ENCODE measurements at regions not wholly inside any gene's neighbourhood (a gene's known extent, or its start where the extent isn't known, plus 50 kb on each side); places are given as distances from the start of the nearest gene placed in this dataset.
"Not testable (repeated sequence)": the region's sequence is repeated elsewhere in the genome, so short reads cannot be mapped to it uniquely, and the experiment has no call there.

DNA sequence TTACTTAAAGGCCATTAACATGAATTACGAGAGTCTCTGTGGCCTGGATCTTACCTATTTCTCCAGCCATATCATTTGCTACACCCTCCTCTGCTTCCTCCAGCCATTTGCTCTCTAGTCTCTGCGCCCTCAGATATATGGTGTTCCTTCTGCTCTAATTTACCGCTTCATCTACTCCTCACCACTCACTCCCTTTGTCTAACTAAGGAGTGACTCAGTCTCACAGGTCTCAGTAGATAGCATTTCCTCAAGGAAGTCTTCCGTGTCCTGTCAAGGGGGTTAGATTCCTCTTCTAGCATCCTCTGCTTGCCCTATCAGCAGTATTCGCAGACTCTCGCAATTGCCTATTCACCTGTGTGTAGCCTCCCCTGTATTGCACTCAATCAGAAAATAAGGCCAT, 892.1 kb upstream of the INTU start:
- DNase-seq (ENCODE audit: low spot score) = no peak

DNA sequence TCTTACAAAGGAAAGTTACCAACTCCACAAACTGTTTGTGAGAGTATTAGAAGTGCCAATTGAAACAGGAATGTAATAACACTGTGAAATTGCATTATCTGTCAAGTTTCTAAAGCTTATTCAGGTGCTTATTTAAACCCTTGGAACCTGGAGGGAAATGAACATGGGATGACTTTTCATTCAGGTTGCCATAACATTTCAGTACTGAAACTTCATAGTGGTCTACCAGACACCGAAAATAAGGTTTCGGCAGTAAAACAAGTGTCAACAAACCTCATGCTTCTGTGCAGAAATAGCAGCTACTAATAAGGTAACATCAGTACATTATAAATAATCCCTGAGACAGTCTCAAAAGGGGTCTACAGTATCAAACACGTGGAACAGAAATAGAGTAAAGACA, 890.7 kb upstream of the INTU start:
- no peak for DNase-seq (ENCODE audit: low spot score)

GRCh38 chr4:126742885-126743284, 889.9 kb upstream of the INTU start:
- no peak for DNase-seq (ENCODE audit: low spot score)

- no peak for DNase-seq (ENCODE audit: low spot score)
Observed at GRCh38 chr4:126748736-126749135, 884.0 kb upstream of the INTU start.

DNA sequence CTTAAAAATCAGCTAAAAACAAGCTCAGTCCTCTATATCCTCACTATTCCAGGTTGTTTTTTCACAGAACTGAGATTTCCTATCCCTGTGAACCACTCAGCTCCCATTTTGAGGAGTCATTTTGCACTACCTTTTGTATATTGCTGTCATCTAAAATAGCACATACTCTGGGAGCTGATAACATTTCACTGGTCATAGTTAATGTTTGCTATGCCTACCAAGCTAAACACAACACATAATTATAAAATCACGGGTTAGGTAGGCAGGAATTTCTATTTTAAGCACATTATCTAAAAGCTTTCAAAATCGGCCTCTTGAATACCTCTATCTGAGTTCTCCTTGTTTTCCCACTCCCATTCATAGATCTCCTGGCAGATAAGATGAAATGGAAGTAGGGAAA, 882.0 kb upstream of the INTU start:
- no peak for DNase-seq (ENCODE audit: low spot score)

DNA sequence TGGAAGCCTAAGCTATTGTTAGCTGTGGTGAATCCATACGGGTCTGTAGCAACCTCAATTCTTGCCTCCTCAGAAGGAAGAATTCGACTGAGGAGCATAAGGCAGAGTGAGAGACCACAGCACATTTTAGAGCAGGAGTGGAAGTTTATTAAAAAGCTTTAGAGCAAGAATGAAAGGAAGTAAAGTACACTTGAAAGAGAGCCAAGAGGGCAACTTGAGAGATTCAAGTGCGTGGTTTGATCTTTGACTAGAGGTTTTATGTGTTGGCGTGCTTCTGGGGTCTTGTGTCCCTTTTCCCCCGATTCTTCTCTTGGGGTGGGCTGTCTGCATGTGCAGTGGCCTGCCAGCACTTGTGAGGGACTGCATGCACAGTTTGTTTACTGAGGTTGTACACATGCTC, 880.6 kb upstream of the INTU start:
- DNase-seq (ENCODE audit: low spot score) = no peak

DNA sequence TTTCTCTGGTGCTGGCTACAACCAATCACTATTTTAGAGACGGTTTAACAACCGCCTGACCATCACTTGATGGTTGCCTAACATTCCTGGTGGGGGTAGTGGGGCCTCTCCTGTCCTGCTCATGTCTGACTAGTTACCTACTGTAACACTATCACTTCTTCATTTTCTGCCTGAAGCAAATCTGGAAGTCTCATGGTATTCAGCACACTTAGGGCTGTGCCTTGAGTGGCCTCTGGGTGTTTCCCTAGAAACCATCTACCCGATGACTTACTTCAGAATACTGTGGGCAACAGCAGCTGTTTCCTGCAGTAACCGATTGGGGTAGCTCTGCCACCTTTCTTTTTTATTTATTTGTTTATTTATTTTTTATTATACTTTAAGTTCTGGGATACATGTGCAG, 880.1 kb upstream of the INTU start:
- no peak for DNase-seq (ENCODE audit: low spot score)

DNA sequence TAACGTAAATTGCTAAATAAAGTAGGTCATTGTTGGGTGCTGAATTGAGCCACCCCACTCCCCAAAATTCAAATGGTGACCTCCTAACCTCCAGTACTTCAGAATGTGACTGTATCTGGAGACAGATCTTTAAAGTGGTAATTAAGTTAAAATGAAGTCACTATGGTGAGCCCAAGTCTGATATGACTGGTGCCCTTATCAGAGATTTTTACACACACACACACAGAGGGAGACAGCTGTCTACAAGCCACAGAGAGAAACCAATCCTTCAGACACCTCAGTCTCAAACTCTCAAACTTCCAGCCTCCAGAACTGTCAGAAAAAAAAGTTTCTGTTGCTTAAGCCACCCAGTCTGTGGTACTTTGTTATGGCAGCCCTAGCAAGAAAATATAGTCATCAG, 879.2 kb upstream of the INTU start:
- no peak for DNase-seq (ENCODE audit: low spot score)

DNA sequence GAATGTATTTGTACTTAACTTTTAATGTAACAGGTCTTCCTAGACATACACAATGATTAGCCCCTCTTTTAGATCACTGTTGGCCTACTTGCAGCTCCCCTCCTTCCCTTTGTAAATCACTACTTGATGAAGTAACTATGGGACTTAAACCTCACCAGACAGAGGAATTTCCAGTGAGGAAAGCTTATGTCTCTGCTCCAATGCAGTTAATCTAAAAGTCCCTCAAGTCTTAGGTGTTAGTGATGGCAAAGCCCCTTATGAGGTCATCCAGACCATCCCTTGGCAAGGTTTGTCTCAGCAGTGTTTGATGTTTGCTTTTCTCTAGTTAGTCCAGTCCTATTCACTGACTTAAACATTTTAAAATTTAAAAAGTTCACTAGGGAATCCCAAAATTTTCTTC, 877.3 kb upstream of the INTU start:
- no peak for DNase-seq (ENCODE audit: low spot score)

DNA sequence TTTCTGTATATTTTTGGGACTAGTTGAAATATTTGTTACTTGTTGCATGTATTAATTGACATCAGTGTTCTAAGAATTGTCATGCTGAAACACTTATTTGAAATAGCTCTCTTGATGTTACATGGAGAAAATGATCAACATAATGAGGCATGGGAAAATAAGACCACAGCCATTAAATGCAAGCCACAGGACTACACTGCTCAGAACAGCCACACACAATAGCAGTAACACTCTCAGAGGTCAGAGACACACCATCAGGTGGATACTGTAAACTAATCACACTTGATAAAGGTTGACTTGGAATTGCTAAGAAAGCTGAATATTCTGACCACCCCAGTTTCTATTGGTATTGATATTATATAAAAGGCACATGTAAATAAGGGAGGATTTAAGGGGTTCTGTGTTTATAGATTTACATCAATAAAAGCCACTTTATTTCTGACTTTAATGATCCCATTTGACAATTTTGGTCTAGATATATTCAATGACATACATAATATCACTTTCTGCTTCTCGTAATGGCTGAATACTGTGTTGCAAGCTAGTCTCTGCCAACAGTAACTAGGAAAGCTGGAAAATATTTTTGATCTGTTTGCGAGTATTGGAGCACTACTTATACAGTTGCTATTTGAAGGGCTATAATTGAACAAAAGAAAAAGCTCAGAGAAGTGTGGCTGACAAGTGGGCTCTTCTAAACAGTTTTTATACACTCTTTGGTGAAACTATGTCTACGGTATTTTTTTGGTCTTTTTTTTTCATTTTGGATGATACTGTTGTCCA, 876.5 kb upstream of the INTU start:
- DNase-seq (ENCODE audit: low spot score) = no peak

DNA sequence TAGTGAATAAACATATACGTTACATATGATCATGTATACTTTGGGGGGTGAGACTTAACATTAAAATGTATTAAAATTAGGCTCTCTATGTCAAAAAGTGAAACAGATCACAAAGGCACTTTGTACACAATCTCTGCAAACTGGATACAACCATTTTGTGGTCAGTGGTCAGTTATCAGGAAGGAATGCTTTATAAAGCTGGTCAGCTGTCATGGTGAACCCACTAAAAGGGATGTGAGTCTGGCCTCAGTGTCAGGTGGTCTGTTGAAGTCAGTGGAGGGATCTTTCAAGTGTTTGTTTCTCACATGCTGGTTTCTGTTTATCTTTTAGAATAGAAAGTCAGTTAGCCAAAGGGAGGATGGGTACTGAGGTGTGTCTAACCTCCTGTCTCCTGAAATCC, 875.5 kb upstream of the INTU start:
- DNase-seq (ENCODE audit: low spot score) = no peak

- no peak for DNase-seq (ENCODE audit: low spot score)
Observed at GRCh38 chr4:126758493-126758892, 874.3 kb upstream of the INTU start.

DNA sequence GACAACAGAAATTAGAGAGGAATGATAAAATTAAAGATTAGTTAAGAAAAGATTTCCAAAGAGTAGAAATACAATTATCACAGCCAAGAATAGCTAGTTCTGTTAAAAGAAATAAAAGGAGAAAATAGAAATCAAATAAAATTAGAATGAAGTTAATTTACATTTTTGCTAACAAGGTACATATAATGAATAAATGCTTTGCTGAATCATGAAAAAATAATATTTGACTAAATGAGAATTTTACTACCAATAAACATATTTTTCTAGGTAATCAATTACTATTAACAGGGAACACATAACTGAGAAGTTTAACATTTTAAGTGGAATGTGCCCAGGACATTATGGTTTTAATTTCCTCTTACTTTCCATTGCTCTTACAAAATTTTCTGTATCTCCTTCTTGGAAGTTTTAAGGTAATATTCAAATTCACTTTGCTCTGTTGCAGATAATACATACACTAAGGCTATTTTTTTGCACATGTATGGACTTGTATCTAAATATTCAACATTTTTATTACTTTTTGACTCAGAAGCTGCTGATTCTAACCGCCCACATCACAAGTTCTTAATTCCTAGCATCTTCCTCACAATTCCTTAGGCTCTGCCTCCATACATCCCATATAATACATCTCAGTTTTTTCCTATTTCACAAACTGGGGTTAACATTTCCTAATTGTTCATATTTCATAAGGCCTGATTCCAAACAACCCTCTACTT, 870.7 kb upstream of the INTU start:
- no peak for DNase-seq (ENCODE audit: low spot score)

DNA sequence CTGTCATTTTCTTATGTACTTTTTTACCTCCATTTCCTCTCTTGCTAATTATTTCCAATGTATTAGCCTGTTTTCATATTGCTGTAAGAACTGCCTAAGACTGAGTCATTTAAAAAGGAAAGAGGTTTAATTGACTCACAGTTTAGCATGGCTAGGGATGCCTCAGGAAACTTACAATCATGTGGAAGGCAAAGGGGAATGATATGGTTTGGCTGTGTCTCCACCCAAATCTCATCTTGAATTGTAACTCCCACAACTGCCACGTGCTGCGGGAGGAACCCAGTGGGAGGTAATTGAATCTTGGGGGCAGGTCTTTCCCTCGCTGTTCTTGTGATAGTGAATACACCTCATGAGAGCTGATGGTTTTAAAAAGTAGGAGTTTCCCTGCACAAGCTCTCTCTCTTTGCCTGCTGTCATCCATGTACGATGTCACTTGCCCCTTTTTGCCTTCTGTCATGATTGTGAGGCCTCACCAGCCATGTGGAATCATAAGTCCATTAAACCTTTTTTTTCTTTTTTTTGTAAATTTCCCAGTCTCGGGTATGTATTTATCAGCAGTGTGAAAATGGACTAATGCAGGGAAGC, 870.0 kb upstream of the INTU start:
- no peak for DNase-seq (ENCODE audit: low spot score)

DNA sequence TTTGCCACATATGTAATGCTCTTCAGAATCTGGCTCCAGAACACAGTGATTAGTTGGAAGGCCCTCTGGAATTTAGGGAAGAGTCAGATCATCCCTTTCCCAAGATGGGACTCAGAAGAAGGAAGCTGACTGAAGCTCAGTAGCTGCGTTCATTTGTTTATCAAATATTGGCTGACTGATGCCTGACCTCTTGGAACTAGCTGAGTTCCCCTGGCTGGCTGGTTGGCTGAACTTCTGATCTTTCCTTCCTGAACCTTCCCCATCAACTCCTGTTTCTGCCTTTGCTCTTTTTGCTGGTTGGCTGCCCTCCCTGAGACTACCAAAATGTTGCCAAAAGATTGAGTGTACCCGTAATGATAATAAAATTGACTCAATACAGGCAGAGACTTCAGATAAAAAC, 866.5 kb upstream of the INTU start:
- DNase-seq (ENCODE audit: low spot score) = no peak

DNA sequence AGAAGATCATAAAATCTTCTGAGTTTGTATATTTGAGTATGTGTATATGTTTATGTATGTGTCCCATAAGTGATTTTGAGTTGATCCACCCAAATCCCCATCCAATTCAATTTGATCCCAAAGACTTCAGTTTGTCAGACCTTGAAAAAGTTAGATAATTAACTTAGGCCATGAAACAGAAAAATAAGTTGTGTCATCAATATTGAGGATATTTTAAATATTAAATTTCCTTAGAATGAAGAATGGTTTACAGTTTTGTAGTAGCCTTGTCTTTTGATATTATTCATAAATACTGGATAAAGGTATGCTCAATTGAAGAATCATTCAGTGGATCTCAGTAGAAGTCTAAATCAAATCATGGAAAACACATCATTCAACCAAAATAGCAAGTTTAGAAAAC, 864.4 kb upstream of the INTU start:
- no peak for DNase-seq (ENCODE audit: low spot score)

DNA sequence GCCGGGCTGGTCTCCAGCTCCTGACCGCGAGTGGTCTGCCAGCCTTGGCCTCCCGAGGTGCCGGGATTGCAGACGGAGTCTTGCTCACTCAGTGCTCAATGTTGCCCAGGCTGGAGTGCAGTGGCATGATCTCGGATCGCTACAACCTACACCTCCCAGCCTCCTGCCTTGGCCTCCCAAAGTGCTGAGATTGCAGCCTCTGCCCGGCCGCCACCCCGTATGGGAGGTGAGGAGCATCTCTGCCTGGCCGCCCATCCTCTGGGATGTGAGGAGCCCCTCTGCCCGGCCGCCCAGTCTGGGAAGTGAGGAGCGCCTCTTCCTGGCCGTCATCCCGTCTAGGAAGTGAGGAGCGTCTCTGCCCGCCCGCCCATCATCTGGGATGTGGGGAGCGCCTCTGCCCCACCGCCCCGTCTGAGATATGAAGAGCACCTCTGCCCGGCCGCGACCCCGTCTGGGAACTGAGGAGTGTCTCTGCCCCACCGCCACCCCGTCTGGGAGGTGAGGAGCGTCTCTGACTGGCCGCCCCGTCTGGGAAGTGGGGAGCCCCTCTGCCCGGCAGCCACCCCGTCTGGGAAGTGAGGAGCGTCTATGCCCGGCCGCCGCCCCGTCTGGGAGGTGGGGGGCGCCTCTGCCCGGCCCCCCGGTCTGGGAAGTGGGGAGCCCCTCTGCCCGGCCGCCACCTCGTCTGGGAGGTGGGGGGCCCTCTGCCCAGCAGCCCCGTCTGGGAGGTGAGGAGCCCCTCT, 861.8 kb upstream of the INTU start:
- not testable (repeated sequence) for DNase-seq (ENCODE audit: low spot score)

GRCh38 chr4:126771618-126772017, 861.1 kb upstream of the INTU start:
- DNase-seq (ENCODE audit: low spot score) = not testable (repeated sequence)

DNA sequence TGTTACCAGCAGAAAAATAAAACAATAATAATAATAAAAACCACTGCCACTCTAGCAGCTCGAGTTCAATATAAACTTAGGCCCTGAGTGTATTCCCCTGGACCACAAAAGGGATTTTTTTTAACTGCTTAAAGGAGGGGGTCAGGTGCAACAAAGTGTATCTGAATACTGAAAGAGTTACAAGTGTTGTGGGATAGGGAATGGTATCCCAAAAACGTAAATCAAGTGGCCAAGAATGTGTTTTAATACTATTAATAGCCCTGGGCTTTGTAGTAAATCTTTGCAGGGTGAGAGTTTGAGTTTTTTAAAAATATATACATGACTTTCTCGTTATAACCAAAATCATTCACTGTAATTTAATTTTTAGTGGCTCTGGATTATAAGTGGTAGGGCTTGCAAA, 860.1 kb upstream of the INTU start:
- DNase-seq (ENCODE audit: low spot score) = no peak

- no peak for DNase-seq (ENCODE audit: low spot score)
Observed at GRCh38 chr4:126775485-126776106, 857.2 kb upstream of the INTU start.

DNA sequence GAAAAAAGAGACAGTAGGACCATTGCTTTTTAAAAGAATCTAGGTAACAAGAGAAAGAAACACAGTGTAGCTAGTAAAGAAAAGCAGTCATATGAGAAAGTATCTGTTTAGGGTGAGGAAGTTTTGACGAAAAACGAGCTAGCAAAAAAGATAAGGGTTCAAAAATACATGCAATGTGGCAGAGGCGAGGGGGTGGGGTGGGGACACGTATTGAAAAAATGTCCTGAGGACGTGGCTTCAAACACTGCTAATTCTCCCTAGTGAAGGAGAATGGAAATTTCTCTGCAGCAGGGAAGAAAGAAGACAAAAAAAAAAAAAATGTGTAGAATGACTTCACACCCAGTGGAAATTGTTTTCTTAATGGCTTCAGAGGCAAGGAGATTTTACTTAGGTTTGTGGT, 856.4 kb upstream of the INTU start:
- DNase-seq (ENCODE audit: low spot score) = no peak

DNA sequence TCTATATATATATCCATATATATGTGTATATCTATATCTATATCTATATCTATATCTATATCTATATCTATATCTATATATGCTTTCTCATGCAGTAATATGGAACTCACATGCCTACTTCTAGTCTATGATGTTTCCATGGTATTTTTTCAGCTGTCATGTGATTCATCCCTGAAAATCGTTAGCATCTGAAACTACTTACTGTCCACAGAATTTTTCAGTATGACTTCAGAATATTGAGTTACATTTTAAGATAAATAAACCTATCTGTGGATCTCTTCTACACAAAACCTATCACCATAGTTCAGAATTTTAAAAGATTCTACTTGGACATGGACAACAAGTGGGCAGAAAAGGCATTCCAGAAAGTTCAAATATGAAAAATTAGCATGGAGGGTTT, 855.1 kb upstream of the INTU start:
- DNase-seq (ENCODE audit: low spot score) = no peak
